T-helper 1 cell treated with Interleukin-12 subunit alpha and Interleukin-12 subunit beta and Interleukin-4 antibody, amounts not matched to agents 30 ng/mL and 1 ng/mL, for 36 hours (primary cell): ENCODE measurements at regions not wholly inside any gene's neighbourhood (a gene's known extent, or its start where the extent isn't known, plus 50 kb on each side); places are given as distances from the start of the nearest gene placed in this dataset.
"Not testable (repeated sequence)": the region's sequence is repeated elsewhere in the genome, so short reads cannot be mapped to it uniquely, and the experiment has no call there.

Experiments used
- intact Hi-C: fragments of 100-400 bp; cut with micrococcal nuclease; formaldehyde crosslinking; loops from one replicate; pipeline ENCODE4 v1.15.1; 2024

DNA sequence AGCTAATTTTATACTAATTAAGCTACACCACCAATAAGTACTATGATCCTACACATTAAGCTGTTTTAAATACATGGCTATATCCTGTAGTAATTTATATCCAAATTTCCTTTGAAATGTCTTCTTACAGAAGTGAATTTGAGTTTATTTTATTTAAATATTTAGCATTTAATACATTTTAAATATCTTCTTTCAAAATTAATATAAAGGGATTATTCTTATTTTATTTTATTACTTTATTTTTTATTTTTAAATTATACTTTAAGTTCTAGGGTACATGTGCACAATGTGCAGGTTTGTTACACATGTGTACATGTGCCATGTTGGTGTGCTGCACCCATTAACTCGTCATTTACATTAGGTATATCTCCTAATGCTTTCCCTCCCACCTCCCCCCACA is 310.9 kb upstream of the IZUMO3 start:
- intact Hi-C loops, result not testable (repeated sequence)

DNA sequence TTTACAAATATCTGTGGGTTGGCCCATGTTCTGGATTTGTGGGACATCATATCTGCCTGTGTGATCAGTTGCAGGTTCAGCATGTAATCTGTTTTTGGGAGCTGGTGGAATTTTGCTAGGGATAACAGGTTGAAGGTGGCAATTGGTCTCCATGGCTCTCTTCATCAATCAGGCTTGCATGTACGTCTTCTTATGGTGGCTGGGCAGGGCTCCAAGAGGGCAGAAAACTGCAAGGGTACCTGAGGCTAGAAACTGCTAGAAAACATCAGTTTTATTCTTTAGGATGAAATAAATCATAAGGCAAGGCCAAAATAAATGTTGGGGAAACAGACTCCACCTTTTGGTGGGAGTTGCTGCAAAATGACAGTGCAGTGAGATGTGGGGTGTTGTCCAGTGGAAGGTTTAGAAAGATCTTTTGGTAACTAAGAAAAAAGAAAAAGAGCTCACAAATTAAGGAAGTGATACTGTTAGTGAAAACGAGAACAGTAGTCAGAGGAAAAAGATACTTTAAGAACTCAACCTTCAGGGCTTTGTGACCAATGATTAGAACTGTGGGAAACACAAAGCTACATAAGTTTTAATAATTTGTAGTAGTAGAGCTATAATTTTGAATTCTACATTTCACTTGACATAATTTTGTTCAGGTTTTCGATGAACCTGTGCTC is 300.7 kb upstream of the IZUMO3 start:
- intact Hi-C loops, result no loop called here

GRCh38 chr9:24844217-24844616 is 298.5 kb upstream of the IZUMO3 start:
- intact Hi-C loops, result no loop called here

DNA sequence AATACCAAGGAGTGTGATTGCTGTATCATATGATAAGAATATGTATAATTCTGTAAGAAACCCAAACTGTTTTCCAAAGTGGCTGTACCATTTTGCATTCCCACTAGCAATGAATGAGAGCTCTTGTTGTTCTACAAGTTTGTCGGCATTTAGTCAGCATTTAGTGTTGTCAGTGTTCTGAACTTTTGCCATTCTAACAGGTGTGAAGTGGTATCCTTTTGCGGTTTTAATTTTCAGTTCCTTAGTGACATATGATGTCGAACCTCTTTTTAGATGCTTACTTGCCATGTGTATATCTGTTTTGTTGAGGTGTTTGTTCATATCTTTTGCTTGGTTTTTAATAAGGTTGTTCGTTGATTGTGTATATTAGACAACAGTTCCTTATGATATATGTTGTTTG is 296.3 kb upstream of the IZUMO3 start:
- intact Hi-C loops, result no loop called here

GRCh38 chr9:24832307-24832706 is 286.6 kb upstream of the IZUMO3 start:
- intact Hi-C loops, result no loop called here

- intact Hi-C loops, result no loop called here
These were observed 283.0 kb upstream of the IZUMO3 start for GRCh38 chr9:24828687-24829086.

DNA sequence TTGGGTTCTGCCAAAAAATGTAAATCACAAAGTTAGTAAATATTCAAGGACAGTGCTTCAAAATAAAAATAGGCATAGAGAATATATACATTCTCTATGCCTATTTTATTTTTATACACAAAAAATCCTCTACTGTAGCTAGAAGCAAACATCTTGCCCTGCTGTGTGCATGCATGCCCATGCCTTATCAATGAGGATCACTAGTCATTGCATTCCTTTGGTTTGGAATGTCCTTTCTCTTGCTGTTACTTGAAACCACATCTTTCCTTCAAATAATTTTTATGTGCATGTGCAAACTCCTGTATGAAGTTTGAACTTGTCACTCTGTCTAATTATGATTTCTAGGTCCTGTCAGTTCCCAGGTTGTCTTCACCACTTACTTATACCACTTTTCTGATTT is 278.9 kb upstream of the IZUMO3 start:
- intact Hi-C loops, result no loop called here

DNA sequence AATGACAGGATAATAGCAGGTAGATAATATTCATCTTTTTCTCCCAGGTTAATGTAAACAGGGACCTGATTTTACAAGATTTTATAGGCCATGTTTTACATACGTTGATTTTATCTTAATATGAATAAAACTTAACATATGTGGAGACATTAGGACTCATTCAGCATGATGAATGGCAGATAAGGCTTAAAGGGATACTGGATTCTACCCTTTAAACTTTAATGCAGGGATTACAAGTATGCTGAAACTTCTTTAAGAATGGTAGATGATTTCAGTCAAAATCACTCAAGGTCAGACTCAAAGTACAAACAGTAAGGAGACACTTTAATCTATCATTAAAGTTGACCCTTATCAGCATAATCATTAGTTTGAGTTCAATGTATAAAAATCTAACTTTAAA is 274.5 kb upstream of the IZUMO3 start:
- intact Hi-C loops, result no loop called here

DNA sequence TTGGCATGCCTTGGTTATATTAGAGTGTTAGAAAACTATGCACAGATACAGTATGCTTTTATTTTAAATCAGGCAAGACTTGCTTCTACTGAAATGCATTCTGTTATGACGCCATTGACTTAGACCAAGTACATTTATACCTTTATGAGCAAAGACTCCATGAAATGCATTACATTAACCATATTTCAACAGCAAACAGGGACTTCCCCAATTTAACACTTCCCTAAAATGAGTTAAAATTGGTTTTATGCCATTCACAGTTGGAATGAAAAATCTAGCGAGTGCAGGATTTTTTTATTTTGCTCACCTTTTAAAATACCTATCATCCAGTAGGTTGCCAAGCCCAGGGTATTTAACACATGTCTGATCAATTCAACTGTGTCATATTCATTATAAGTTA is 272.1 kb upstream of the IZUMO3 start:
- intact Hi-C loops, result no loop called here

DNA sequence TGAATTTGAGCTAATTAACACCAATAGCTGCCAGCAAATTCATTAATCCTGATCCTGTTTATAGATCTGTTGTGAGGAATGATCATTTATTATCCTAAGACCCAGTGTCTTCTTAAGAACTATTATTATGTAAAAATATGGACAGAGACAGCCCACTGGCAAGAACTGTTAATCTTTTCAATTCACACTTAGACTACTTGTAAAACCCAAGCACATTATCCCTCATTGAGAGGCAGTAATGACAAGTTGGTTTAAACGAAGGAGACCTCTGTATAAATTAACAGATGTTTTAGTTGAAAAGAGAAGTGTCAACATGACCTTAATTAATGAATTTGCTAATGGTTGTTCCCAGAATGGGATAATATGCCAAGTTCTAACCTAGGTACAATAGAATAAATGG is 270.3 kb upstream of the IZUMO3 start:
- intact Hi-C loops, result no loop called here

DNA sequence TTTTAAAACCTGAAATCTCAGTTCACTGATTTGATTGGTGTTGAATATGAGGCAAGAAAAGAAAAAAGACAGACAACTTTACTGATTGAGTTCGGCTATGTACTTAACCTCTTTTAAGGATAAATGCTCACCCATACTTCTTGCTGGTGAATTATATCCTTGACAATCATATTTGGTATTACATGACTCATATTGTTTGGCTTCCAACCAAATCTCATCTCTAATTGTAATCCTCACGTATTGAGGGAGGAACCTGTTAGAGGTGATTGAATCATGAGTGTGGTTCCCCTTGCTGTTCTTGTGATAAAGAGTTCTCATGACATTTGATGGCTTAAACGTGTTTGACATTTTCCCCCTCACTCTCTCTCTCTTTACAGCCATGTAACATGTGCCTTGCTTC is 255.6 kb upstream of the IZUMO3 start:
- intact Hi-C loops, result no loop called here

DNA sequence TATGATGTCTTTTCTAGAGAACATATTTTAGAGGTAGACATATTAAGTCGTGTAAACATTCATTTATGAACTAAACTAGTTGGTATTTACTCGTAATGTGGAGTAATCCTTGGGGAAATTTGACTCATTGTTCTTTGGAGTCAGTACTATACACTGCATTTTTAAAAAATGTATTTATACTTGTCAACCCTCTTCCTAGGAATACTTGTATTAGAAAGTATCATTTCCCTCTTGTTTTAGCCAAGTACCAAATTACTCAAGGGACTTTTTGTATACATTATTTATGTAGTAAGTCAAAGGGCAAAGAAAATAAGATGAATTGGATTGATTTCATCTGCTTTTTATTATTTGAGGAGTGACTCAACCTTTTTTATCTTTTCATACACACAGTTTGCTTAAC is 248.1 kb upstream of the IZUMO3 start:
- intact Hi-C loops, result no loop called here

DNA sequence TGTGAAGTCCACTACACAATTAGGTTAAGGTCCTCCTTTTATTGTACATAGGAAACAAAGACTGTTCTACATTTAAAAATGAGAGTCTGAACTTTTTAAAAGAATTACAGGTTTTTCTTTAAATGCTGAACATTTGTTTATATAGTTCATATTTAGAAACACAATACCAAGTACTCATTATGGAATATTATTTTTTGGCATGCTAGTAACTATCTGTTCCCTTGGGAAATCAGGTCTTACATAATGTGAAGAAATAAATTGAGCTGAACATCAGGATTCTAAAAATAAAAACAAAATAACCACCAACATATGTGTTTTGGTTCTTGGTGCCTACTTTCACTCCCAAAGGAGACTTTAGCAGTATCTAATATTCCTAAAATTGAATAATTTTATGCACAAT is 230.5 kb upstream of the IZUMO3 start:
- intact Hi-C loops, result no loop called here

GRCh38 chr9:24774199-24774598 is 228.5 kb upstream of the IZUMO3 start:
- intact Hi-C loops, result not testable (repeated sequence)

DNA sequence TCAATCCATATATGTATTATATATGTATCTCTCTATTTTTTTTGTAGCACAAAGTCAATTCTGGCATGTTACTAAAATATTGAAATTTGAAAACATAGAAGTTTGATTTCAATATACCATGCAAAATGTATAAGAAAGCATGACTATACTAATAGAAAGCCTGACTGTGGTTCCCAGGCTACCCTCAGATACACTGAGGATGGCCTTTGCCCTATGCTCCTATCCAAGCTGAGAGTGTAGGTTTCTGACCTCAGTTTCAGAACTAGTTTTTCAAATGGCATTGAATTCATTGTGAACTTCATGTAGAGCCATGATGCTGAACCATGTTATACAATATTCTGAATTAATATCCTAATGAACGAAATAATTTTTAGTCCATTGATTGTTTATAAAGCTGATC is 220.4 kb upstream of the IZUMO3 start:
- intact Hi-C loops, result no loop called here

DNA sequence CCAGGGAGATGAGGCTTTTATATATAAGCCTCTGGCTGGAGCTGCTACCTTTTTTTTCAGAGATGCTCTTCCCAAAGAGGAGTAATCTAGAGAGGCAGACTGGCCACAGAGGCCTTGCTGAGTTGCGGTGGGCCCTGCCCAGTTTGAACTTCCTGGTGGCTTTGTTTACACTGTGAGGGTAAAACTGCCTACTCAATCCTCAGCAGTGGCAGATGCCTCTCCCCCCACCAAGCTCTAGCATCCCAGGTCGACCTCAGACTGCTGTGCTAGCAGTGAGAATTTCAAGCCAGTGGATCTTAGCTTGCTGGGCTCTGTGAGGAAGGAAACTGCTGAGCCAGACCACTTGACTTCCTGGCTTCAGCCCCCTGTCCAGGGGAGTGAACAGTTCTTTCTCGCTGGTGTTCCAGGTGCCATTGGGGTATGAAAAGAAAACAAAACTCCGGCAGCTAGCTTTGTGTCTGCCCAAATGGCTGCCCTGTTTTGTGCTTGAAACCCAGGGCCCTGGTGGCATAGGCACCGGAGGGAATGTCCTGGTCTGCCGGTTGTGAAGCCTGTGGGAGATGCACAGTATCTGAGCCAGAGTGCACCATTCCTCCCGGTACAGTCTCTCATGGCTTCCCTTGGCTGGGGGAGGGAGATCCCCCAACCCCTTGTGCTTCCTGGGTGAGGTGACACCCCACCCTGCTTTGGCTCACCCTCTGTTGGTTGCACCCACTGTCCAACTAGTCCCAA is 219.5 kb upstream of the IZUMO3 start:
- intact Hi-C loops, result no loop called here

DNA sequence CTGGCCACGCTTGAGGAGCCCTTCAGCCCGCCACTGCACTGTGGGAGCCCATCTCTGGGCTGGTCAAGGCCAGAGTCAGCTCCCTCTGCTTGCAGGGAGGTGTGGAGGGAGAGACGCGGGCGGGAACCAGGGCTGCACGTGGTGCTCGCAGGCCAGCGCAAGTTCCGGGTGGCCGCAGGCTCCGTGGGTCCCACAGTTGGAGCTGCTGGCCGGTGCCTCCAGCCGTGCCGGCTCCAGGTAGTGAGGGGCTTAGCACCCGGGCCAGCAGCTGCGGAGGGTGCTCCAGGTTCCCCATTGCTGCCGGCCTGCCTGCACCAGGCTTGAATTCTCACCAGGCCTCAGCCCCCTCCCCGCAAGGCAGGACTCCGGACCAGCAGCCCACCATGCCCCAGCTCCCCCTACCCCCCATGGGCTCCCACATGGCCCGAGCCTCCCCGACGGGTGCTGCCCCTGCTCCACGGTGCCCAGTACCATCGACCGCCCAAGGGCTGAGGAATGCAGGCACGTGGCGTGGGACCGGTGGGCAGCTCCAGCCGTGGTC is 192.8 kb upstream of the IZUMO3 start:
- intact Hi-C loops, result no loop called here

DNA sequence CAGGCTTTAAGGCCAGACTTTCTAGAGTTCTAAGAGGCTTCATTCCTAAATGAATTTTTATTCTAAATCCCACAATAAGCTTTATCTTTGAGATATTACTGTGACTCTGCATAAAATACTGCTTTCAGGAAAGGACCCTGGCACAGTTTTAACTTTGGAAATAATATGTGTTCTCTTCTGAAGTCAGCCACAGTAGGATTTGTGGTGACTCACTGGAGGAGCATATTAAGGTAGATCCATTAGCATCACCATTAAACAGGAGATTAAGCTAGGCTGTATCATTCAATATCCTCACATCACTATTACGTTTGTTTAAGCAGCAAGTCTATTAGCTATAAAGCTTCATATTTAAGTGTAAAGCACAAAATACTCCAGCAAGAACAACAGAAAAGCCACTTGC is 186.1 kb upstream of the IZUMO3 start:
- intact Hi-C loops, result no loop called here

DNA sequence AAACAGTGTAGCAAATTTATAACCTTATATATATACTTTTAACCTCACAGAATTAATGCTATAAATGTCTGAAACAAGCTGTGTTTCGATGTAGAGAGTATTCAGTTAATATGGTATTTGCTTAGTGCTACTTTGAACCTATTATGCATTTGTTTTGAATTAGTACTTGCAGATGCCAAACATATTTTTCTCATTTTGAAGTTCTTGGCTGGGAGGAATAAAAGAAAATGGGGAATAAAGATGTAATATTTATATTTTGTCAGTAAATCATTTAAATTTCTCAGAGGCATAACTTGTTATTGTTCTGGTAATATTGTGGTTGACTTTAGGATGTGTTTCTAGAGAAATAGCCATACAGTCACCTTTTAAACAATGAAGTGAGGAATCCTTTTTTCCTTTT is 175.9 kb upstream of the IZUMO3 start:
- intact Hi-C loops, result no loop called here

- intact Hi-C loops, result no loop called here
These were observed 166.5 kb upstream of the IZUMO3 start for GRCh38 chr9:24712206-24712605.

GRCh38 chr9:24708814-24709213 is 163.1 kb upstream of the IZUMO3 start:
- intact Hi-C loops, result no loop called here

GRCh38 chr9:24698881-24699518 is 153.3 kb upstream of the IZUMO3 start:
- intact Hi-C loops, result no loop called here

DNA sequence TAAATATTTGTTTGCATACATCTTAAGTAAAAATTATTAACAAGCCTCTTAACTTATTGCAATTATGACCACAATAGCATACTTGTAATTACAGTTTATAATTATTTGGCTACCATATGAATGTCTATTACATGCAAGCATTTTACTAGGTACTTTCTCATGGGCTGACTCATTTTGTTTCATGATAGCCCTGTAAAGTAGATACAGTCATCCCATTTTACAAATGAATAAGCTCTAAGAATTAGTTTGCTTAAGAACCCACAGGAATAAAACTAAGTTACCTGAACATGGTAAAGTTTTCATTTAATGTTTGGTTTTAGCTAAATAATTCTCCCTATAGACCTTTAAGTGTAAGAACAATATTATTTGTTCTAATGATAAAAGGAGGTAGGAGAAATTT is 126.6 kb upstream of the IZUMO3 start:
- intact Hi-C loops, result no loop called here
